Astrocyte (in vitro differentiated cells and primary cell): ENCODE measurements at regions not wholly inside any gene's neighbourhood (a gene's known extent, or its start where the extent isn't known, plus 50 kb on each side); places are given as distances from the start of the nearest gene placed in this dataset.

ENCODE experiments used
- CTCF ChIP-seq: IDR thresholded peaks from 2 replicates; pipeline ENCODE4 v1.5.1; 2011; ENCODE audit warnings: low read depth, mild to moderate bottlenecking, inconsistent platforms, low read length, moderate library complexity; ENCODE audit not compliant: insufficient read depth
- EZH2 ChIP-seq: IDR thresholded peaks from 2 replicates; pipeline ENCODE4 v1.6.1; 2012; ENCODE audit warnings: mild to moderate bottlenecking, low read length, inconsistent platforms; ENCODE audit not compliant: insufficient read depth

DNA sequence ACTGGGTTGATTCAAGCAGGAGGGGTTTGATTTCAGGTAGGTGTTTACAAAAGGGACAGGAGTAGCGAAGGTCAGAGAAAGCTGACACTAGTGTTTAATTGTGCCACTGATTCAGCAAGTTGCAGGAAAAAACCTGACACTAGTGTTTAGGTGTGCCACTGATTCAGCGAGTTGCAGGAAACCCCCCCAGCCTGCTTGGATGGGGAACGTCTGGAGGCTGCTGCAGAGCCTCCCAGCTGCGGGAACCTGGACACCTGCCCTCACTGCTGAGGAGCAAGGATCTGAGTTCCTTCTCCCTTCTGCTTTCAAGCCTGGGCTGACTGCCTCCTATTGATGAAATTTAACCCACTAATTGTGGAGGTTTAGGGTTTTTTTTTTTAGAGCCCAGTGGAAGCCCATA is 84.2 kb downstream of the AVPR1A start:
- TF ChIP-seq CTCF: no peak
- TF ChIP-seq EZH2: no peak
